Gastroesophageal sphincter (tissue), 4 donors: ENCODE measurements at regions not wholly inside any gene's neighbourhood (a gene's known extent, or its start where the extent isn't known, plus 50 kb on each side); places are given as distances from the start of the nearest gene placed in this dataset.

ENCODE experiments used
- ATAC-seq: fragments of 150-250 bp; one replicate; pipeline ENCODE4 v1.9.1; 2016; ENCODE audit warnings: mild to moderate bottlenecking, moderate library complexity
- H3K27ac ChIP-seq, 4 donors: fragments of 200-600 bp; sonication (generic) in 3 of 4; 1 replicate in 3 of 4; 2 replicates in 1 of 4; pipeline ENCODE4 v1.5.1; 2016 to 2019
- H3K27me3 ChIP-seq: fragments of 200-600 bp; sonication (generic); one replicate; pipeline ENCODE4 v1.5.1; 2019
- H3K36me3 ChIP-seq, 2 donors: fragments of 200-600 bp; sonication (generic); one replicate each; pipeline ENCODE4 v1.5.1; 2019; ENCODE audit warnings: control low read depth in 1 of 2
- H3K4me1 ChIP-seq, 3 donors: fragments of 200-600 bp; sonication (generic); 1 replicate in 2 of 3; 2 replicates in 1 of 3; pipeline ENCODE4 v1.5.1; 2016 to 2019; ENCODE audit warnings: control low read depth in 2 of 3
- H3K4me3 ChIP-seq, 2 donors: fragments of 200-600 bp; sonication (generic); one replicate each; pipeline ENCODE4 v1.5.1; 2019; ENCODE audit warnings: mild to moderate bottlenecking in 1 of 2, moderate library complexity in 1 of 2
- H3K9me3 ChIP-seq, 3 donors: fragments of 200-600 bp; sonication (generic); one replicate each; pipeline ENCODE4 v1.5.1; 2017 to 2019; ENCODE audit warnings: control low read depth in 2 of 3
- EP300 ChIP-seq: sonication (generic); formaldehyde crosslinking; IDR thresholded peaks from one replicate; pipeline ENCODE4 v1.6.1; 2017; ENCODE audit warnings: antibody characterized with exemption, mild to moderate bottlenecking
- POLR2A ChIP-seq, 2 donors: fragments of 450-650 bp; IDR thresholded peaks; one replicate each; pipeline ENCODE4 v1.6.1; 2017; ENCODE audit warnings: antibody characterized with exemption in 2 of 2, mild to moderate bottlenecking in 2 of 2, moderate library complexity in 1 of 2
- POLR2AphosphoS5 ChIP-seq: sonication (generic); formaldehyde crosslinking; IDR thresholded peaks from one replicate; pipeline ENCODE4 v1.6.1; 2017; ENCODE audit warnings: antibody characterized with exemption
- WGBS, 2 donors: methylation state at CpG; one replicate each; pipeline ENCODE4 v1.1.5; 2018; ENCODE audit warnings: low coverage in 1 of 2; 5-methylcytosine and 5-hydroxymethylcytosine counted together
- TF ChIP-seq, protein P1 (sequence below), 4 experiments: fragments of 200-600 bp in 2 of 4; fragments of 450-650 bp in 2 of 4; sonication (generic) in 1 of 4; IDR thresholded peaks; one replicate each; pipeline ENCODE4 v1.5.1; 2017 to 2019; ENCODE audit warnings: antibody characterized with exemption in 4 of 4, mild to moderate bottlenecking in 2 of 4, moderate library complexity in 2 of 4

DNA sequence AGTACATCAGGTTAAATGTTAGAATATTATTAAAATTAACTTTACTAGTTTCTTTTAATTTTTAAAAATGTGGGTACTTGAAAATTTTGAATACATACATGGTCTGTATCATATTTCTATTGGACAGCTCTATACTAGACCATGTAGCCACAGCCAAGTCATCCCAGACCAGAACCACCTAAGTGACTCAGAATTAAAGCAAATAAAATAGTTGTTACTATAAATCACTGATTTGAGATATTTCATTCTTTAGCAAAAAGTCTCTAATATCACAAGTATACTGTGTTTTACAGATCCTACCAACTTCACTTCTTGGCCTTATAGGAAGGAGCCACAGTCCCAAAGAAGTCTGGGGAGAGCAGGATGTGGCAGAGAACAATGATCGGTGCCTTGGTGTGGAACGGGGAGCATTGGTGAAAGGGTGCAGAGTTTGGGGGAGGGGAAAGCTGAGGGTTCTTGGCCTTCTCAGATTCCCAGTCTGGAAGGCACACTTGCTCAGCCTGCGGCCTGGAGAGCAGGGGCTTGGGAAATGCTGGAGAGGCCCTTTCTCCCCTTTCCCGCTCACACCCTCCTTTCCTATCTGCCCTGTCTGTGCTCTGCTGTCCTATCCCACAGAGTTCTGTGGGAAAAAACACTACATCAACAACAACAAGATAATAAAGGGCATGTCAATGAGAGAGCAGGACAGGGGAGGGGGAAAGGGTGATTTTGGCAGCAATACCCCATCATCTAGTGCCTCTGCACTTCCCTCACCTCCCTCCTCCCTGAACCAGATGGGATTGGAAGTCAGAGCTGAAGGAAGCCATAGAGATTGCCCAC lies 122.1 kb downstream of the NGF start:
- Histone ChIP-seq H3K4me3 (no peak overlapping the region), H3K27ac (peak overlapping the region in 1 of 4 donors; percentile 29), H3K27me3 (no peaks in the 10 kb centered on the region), H3K9me3 (no peaks in the 10 kb centered on the region), H3K36me3 (no peaks in the 10 kb centered on the region), H3K4me1 (no peaks in the 10 kb centered on the region)
- ATAC-seq, result no peak
- 92% methylated on average over 2 of the region's 4 CpGs; no CpG with 5 or more reads in 1 of the 2 donors for WGBS, 2 donors
- TF ChIP-seq, protein P1, sequence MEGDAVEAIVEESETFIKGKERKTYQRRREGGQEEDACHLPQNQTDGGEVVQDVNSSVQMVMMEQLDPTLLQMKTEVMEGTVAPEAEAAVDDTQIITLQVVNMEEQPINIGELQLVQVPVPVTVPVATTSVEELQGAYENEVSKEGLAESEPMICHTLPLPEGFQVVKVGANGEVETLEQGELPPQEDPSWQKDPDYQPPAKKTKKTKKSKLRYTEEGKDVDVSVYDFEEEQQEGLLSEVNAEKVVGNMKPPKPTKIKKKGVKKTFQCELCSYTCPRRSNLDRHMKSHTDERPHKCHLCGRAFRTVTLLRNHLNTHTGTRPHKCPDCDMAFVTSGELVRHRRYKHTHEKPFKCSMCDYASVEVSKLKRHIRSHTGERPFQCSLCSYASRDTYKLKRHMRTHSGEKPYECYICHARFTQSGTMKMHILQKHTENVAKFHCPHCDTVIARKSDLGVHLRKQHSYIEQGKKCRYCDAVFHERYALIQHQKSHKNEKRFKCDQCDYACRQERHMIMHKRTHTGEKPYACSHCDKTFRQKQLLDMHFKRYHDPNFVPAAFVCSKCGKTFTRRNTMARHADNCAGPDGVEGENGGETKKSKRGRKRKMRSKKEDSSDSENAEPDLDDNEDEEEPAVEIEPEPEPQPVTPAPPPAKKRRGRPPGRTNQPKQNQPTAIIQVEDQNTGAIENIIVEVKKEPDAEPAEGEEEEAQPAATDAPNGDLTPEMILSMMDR (IDR thresholded peaks at IDR 0.05), result no peak
- TF ChIP-seq EP300 (no peak), POLR2A (IDR thresholded peaks at IDR 0.05) (no peak), POLR2AphosphoS5 (no peak)

DNA sequence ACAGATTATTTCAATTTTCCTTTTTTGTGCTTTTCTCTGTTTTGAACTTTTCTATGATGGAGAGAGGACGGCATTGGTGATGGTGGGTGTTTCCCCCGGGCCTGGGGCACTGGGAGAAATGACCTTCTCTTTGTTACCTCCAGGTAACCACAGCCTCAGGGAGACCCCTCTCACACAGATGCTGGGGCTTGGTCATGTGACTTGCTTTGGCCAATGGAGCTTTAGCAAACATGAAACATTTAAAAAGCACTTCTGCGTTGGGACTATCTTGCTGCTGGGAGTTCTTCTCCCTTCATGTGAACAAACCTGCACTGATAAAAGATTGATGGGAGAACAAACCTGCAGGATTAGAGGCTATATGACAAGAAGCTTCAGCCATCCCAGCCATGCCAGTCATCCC lies 122.9 kb downstream of the NGF start:
- no peak overlapping the region for H3K27ac ChIP-seq
- no peaks in the 10 kb centered on the region for H3K4me1 ChIP-seq
- H3K36me3 ChIP-seq, result no peaks in the 10 kb centered on the region
- 80 to 95% methylated on average over 2 of the region's 3 CpGs for WGBS, 2 donors
- no peaks in the 10 kb centered on the region for H3K9me3 ChIP-seq
- no peak for ATAC-seq
- no peak overlapping the region for H3K4me3 ChIP-seq
- no peak for TF ChIP-seq EP300
- H3K27me3 ChIP-seq, result no peaks in the 10 kb centered on the region

DNA sequence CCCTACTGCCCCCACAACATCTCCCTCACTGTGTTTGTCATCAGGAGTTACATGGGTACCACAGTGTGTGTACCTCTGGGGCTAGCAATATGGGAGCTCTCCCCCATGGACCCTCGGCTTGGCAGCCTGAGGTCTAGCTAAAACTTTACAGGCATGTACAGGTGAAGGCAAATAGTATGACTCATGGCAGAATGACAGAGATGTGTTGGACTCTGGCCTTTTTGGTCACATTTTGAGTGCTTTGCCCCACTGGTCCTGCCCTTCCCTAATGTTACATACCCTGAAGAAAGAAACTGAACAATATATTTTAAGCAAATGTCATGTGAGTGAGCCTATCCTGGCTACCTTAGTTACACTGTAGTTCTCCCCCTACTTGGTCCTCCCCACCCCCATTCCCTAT lies 124.0 kb downstream of the NGF start:
- no peak overlapping the region for H3K4me3 ChIP-seq
- H3K27me3 ChIP-seq, result no peaks in the 10 kb centered on the region
- no peaks in the 10 kb centered on the region for H3K9me3 ChIP-seq
- 100% methylated on average over 1 of the region's 1 CpG; no CpG with 5 or more reads in 1 of the 2 donors for WGBS, 2 donors
- no peak for TF ChIP-seq EP300
- no peak for TF ChIP-seq POLR2AphosphoS5
- TF ChIP-seq, protein P1 (IDR thresholded peaks at IDR 0.05), result no peak
- TF ChIP-seq POLR2A (IDR thresholded peaks at IDR 0.05), result no peak
- no peaks in the 10 kb centered on the region for H3K4me1 ChIP-seq
- ATAC-seq, result no peak
- no peak overlapping the region for H3K27ac ChIP-seq
- no peaks in the 10 kb centered on the region for H3K36me3 ChIP-seq

DNA sequence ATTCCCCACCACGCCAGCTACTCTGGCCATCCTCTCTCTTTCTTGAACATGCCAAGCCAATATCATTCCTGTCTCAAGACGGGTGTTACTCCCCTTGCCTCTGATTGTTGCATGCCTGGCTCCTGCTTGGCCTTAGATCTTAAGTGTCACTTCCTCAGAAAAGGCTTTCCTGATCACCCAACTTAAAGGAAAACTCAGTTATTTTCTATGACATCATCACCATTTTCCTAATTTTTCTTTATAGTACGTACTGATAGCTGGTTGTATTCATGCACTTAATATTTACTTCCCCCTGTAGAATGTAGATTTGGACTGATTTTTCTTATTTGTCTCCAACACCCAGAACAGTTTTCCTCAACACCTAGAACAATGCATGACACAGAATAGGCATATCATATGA lies 123.8 kb upstream of the TSPAN2 start:
- H3K4me1 ChIP-seq, result no peaks in the 10 kb centered on the region
- H3K36me3 ChIP-seq, result no peaks in the 10 kb centered on the region
- H3K4me3 ChIP-seq, result no peak overlapping the region
- TF ChIP-seq POLR2AphosphoS5 (no peak), EP300 (no peak), POLR2A (IDR thresholded peaks at IDR 0.05) (no peak)
- TF ChIP-seq, protein P1 (IDR thresholded peaks at IDR 0.05), result no peak
- no peak overlapping the region for H3K27ac ChIP-seq
- WGBS, 2 donors, result 89 to 94% methylated on average over 3 of the region's 3 CpGs
- ATAC-seq, result no peak
- H3K9me3 ChIP-seq, result no peaks in the 10 kb centered on the region
- no peaks in the 10 kb centered on the region for H3K27me3 ChIP-seq

DNA sequence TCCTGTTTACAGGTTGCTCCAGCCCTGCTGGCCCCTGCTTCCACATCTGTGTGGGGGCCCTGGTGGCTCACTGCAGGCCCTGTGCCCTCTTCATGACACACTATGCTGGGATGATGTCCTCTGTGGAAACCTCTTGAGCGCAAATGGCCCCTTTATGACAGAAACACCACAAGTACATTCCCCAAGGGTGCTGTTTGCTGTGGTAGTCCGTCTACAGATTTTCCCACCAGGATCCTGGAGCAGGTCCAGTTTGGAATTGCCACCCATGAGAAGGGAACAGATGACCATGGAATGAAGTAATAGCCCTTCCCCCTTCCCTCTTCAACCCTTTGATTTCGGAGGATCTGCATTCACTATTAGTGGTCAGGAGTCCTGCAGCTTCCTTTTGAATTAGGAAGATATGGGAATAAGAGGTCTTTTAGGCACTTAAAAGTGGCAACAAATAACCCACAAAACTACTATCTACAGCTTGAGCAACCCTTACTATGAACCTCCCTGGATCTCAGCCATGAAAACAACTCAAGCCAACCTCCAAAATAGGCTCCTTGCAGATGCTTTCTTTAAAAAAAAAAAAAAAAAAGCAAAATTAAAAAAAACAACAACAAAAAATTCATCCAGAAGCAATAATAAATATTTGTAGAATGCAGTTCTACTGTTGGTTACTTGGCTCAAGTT lies 121.9 kb upstream of the TSPAN2 start:
- ATAC-seq, result no peak
- Histone ChIP-seq H3K27me3 (no peaks in the 10 kb centered on the region), H3K9me3 (no peaks in the 10 kb centered on the region), H3K36me3 (no peaks in the 10 kb centered on the region), H3K4me3 (no peak overlapping the region), H3K4me1 (no peaks in the 10 kb centered on the region), H3K27ac (no peak overlapping the region)
- WGBS, 2 donors, result 90 to 100% methylated on average over 1 to 2 of the region's 3 CpGs
- TF ChIP-seq POLR2AphosphoS5, result no peak
- TF ChIP-seq, protein P1 (IDR thresholded peaks at IDR 0.05), result no peak
